Erythroblast (primary cell): ENCODE measurements at regions not wholly inside any gene's neighbourhood (a gene's known extent, or its start where the extent isn't known, plus 50 kb on each side); places are given as distances from the start of the nearest gene placed in this dataset.

ENCODE experiments used
- DNase-seq, 2 experiments: peaks; one replicate each; lab custom pipeline; 2025; lab: John Stamatoyannopoulos, UW
- GATA1 ChIP-seq: IDR thresholded peaks from 2 replicates; pipeline ENCODE4 v1.6.1; 2011; ENCODE audit warnings: low read depth, mild to moderate bottlenecking, control low read depth, low read length, moderate library complexity
- POLR2A ChIP-seq: IDR thresholded peaks from 2 replicates; pipeline ENCODE4 v1.6.1; 2011; ENCODE audit warnings: mild to moderate bottlenecking, low read length

GRCh38 chr22:27628891-27629631, 172.5 kb downstream of the MN1 start:
- DNase-seq = no peak
- no peak for TF ChIP-seq GATA1

- DNase-seq = no peak
- TF ChIP-seq POLR2A = no peak
- no peak for TF ChIP-seq GATA1
Observed at GRCh38 chr22:27629908-27630673, 171.5 kb downstream of the MN1 start.

- no peak for DNase-seq
- TF ChIP-seq POLR2A (no peak), GATA1 (no peak)
Observed at GRCh38 chr22:27630754-27631153, 170.8 kb downstream of the MN1 start.

DNA sequence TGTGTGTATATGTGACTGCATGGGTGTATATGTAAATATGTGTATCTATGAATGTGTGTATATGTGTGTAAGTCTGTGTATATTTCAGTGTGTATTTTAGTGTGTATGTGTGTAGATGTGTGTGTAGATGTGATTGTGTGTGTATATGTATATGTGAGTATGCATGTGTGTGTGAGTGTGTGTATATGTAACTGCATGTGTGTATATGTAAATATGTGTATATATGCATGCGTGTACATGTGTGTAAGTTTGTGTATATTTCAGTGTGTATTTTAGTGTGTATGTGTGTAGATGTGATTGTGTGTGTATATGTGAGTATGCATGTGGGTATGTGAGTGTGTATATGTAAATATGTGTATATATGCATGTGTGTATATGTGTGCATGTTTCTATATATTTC, 169.9 kb downstream of the MN1 start:
- TF ChIP-seq POLR2A = no peak
- DNase-seq = no peak

DNA sequence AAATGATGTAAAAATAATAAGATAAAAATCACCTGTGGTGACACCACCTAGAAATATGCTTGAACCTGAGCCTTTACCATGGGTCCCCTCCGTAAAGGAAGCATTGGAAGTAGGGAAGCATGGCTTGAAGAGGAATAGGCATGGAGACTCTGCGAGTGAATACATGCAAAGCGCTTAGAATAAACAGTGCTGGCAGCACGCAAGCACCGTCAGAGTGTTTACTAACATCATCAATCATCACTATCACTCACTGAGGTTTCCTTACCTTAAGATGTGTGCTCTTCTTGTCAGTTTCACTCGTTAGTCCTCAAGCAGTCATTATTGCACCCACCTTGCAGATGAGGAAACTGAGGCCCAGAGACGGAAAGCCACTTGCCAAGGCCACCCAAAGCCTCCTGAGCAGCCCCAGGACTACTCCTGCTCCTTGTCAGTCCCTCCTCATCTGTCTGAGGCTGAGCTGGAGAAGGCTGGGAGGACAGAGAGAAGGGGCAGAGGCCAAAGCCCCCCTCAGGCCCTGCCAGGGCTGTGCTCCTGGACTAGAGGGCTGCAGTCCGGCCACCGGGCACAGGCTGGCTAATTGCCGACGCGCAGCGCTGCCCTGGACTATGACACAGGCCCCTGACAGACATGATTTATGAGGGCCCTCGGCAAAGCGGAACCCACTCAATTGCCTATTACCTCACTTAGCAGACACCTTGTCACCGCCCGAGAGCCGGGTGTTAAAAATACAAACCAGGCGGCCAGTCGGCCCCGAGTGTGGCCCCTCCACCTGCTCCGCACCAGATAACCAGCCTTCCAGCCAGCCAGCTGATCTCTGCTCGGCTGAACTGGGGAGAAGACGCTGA, 168.9 kb downstream of the MN1 start:
- TF ChIP-seq POLR2A (no peak), GATA1 (no peak)
- peak; percentile 16 to 40 for DNase-seq

GRCh38 chr22:27633296-27633871, 168.2 kb downstream of the MN1 start:
- no peak for DNase-seq
- TF ChIP-seq POLR2A (no peak), GATA1 (no peak)

DNA sequence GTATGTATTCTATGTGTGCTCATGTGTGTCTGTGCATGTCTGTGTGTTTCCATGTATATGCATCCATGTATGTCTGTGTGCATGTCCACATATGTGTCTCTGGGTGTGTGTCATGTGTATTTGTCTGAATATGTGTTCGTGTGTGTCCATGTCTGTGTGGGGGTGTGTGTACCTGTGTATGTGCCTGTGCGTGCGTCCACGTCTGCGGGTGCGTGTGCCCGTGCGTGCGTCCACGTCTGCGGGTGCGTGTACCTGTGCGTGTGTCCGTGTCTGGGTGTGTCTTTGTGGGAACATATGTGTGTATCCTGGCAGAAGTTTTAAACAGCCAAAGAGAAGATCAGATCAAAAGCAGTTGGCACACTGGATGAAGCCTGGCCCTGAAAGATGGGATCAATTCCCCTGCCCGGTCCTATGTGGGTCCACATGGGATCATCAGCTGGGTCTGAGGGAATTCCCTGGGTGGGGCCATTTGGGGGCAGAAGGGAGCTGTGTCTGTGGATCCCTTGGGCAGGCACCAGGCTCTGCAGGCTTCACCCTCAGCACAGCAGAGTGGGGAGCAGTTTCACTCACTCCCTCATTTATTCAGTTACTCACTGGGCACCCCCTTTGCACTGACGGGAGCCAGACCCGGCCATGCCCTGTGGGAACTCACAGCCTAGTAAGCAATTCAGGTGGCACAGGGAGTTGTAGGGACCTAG, 167.4 kb downstream of the MN1 start:
- no peak for TF ChIP-seq POLR2A
- TF ChIP-seq GATA1 = no peak
- no peak for DNase-seq

GRCh38 chr22:27635435-27635834, 166.1 kb downstream of the MN1 start:
- no peak for TF ChIP-seq GATA1
- DNase-seq = no peak

- no peak for TF ChIP-seq GATA1
- TF ChIP-seq POLR2A = no peak
- no peak for DNase-seq
Observed at GRCh38 chr22:27635852-27636251, 165.7 kb downstream of the MN1 start.

DNA sequence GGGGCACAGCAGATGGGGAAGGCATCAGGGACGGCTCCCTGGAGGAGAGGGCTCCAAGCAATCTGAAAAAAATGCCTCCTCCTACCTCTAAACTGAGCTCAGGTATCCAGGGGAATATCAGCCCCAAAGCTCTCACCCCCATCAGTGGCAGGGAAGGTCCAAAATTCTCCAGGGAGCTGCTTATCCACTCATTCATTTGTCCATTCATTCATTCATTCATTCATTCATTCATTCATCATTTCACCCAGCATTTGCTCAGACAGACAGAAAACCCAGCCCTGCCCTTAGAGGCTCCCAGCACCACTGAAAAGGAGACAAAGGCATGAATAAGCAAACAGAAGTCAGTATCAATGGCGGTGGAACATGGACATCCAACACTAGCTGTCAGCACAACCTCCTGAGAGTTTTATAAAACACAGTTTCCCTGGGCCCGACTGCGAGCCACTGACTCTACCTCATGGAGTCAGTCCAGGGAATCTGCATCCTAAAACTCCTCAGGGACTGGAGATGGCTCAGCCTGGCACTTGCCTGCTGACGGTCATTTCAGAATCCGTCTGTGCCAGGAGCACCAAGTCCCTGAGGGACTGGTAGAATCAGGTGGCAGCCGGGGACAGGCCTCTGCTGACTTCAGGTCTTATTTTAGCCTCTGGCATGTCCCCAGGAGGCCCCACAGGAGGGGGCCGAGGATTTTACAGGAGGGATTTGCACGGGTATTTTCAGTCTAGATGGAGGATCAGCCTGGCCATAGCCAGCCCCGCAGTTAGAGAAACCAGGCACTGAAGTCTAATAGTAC, 164.6 kb downstream of the MN1 start:
- no peak for TF ChIP-seq POLR2A
- no peak for TF ChIP-seq GATA1
- no peak for DNase-seq

- no peak for TF ChIP-seq POLR2A
- no peak for TF ChIP-seq GATA1
- DNase-seq = no peak
Observed at GRCh38 chr22:27637604-27638003, 164.0 kb downstream of the MN1 start.

DNA sequence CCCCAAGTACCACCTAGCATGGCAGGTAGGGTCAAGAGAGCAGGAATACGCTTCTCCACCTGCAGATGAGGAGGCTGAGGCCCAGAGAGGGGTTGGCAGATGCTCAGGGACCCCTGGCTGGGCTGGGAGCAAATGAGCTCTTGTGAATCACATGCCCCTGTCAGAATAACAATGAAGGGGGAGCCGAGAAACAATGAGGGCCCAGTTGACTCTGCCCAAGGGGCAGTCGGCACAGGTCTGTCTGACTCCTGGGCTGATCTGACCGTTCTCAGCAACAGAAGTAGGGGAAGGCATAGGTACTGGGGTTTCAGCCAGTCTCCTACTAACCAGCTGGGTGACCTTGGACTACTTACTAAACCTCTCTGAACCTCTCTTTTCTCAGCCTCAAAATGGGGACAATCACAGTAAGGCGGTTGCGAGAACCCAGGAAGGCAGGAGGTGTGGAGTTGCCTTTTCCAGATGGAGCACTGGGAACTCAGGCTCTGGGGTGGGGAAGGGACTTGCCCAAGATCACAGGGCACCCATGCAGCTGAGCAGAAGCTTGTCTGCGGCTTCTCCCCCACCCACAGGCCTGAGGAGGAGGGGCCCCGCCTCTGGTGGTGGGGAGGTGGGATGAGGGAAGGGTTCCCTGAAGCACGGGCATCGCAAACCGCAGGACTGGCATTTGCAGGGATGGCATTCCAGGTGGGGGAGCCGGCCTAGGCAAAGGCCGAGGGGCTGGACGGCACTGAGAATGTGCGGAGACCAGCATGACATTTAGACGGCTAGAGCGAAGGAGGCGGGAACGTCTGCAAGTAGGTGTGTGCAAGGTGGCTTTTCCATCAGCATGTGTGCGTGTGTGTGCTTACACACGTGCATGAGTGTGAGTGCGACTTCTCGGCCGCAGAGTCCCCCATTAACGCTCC, 163.0 kb downstream of the MN1 start:
- DNase-seq = no peak
- no peak for TF ChIP-seq POLR2A
- TF ChIP-seq GATA1 = no peak
